ENCODE measurements at regions not wholly inside any gene's neighbourhood (a gene's known extent, or its start where the extent isn't known, plus 50 kb on each side); places are given as distances from the start of the nearest gene placed in this dataset.

DNA sequence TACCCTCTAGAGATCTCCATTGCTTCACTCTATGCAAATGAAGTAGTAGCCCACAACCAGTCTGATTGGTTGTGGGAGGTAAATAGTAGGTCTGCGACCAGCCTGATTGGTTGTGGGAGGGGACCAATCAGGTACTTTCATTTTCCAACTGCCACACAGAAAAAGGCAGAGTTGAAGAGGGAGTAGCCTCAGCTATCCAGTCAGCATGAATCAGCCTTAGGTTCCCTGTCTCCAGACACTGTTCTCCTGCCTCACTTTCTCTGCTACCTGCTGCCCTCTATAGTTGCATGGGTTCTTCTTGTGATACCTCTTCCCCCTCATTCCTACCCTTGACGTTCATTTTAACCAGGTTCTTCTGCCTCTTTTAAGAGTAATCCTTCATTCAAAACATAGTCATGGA, 114.5 kb upstream of the LYZL1 start:
- H3K9me3 ChIP-seq (ENCODE audit: low read depth) = peaks cover 3% of the 10 kb centered on the region
- DNase-seq (ENCODE audit: low spot score) = no peak
- H3F3A ChIP-seq (ENCODE audit: low read depth) = no peaks in the 10 kb centered on the region
- H3K4me2 ChIP-seq = no peak overlapping the region
- TF ChIP-seq EZH2 (IDR thresholded peaks at IDR 0.05) (no peak), EZH2phosphoT487 (IDR thresholded peaks at IDR 0.05) (no peak)
- TF ChIP-seq, protein P1, sequence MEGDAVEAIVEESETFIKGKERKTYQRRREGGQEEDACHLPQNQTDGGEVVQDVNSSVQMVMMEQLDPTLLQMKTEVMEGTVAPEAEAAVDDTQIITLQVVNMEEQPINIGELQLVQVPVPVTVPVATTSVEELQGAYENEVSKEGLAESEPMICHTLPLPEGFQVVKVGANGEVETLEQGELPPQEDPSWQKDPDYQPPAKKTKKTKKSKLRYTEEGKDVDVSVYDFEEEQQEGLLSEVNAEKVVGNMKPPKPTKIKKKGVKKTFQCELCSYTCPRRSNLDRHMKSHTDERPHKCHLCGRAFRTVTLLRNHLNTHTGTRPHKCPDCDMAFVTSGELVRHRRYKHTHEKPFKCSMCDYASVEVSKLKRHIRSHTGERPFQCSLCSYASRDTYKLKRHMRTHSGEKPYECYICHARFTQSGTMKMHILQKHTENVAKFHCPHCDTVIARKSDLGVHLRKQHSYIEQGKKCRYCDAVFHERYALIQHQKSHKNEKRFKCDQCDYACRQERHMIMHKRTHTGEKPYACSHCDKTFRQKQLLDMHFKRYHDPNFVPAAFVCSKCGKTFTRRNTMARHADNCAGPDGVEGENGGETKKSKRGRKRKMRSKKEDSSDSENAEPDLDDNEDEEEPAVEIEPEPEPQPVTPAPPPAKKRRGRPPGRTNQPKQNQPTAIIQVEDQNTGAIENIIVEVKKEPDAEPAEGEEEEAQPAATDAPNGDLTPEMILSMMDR (IDR thresholded peaks at IDR 0.05) = no peak
- no peak overlapping the region for H2AFZ ChIP-seq (replicated peaks)
- no peaks in the 10 kb centered on the region for H4K20me1 ChIP-seq (ENCODE audit: low read depth)
- Mint-ChIP-seq H3K27me3 (ENCODE audit: insufficient read depth, low read depth) (peaks cover 3% of the 10 kb centered on the region), H3K9me3 (peaks cover 9% of the 10 kb centered on the region), H3K36me3 (no peaks in the 10 kb centered on the region), H3K4me1 (peaks cover 2% of the 10 kb centered on the region), H3K27ac (no peak overlapping the region), H3K4me3 (no peak overlapping the region)
- no peaks in the 10 kb centered on the region for H3K27me3 ChIP-seq
- no peak overlapping the region for H3K4me3 ChIP-seq
- no peak overlapping the region for H3K27ac ChIP-seq
- H3K36me3 ChIP-seq = no peaks in the 10 kb centered on the region
- no peaks in the 10 kb centered on the region for H3K79me2 ChIP-seq (ENCODE audit: low read depth)
- H3K9ac ChIP-seq = no peak overlapping the region
- H3K4me1 ChIP-seq = no peaks in the 10 kb centered on the region

DNA sequence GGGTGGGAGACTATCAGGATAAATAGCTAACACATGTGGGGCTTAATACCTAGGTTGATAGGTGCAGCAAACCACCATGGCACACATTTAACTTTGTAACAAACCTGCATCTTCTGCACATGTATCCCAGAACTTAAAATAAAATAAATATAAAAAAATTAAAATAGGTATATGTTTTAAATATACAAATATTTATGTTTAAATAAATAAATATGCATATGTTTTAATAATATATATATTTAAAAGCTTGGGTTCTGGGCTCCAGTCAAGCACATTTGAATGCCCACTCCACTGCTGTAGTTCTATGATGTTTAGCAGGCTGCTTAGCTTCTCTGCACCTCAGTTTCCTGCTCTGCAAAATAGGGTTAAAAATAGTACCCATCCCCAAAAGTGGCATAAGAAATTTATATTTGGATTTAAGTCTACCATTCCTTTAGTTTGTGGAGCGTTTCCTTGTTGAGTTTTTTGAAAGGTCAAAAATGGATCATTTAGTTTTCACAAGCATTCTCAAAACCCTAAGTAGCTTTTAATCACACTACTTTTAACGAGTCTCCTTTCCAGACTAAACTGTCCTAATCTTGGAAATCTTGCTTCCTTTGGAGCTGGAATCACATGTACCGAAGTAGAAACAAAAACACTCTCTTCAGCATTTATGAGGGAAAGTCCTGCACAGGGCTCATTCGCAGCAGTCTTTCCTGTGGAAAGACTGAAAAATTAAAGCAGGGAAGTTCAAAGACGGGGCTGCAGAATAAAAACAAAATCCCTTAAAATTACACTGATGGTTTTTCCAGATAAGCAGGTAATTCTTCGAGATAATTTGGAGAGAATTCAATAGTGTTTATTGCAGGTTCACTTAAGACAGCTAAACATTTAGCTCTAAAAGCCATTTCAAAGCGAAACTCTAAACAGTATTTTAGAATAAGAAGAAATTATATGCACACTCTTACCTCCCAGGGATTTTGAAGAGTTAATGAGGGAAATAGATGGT, 111.7 kb upstream of the LYZL1 start:
- Histone ChIP-seq H2AFZ (replicated peaks) (no peak overlapping the region), H3K4me2 (no peak overlapping the region), H3K9ac (no peak overlapping the region), H3F3A (ENCODE audit: low read depth) (no peaks in the 10 kb centered on the region), H3K36me3 (no peaks in the 10 kb centered on the region), H3K9me3 (ENCODE audit: low read depth) (no peaks in the 10 kb centered on the region), H3K4me3 (no peak overlapping the region), H3K27me3 (no peaks in the 10 kb centered on the region), H4K20me1 (ENCODE audit: low read depth) (no peaks in the 10 kb centered on the region), H3K27ac (no peak overlapping the region), H3K4me1 (no peaks in the 10 kb centered on the region), H3K79me2 (ENCODE audit: low read depth) (no peaks in the 10 kb centered on the region)
- Mint-ChIP-seq H3K9me3 (peaks cover 4% of the 10 kb centered on the region), H3K4me1 (peaks cover 2% of the 10 kb centered on the region), H3K27me3 (ENCODE audit: insufficient read depth, low read depth) (no peaks in the 10 kb centered on the region), H3K36me3 (no peaks in the 10 kb centered on the region), H3K27ac (no peak overlapping the region), H3K4me3 (no peak overlapping the region)
- DNase-seq (ENCODE audit: low spot score) = no peak
- no peak for TF ChIP-seq EZH2phosphoT487 (IDR thresholded peaks at IDR 0.05)
- TF ChIP-seq EZH2 (IDR thresholded peaks at IDR 0.05) = no peak
- TF ChIP-seq, protein P1 (IDR thresholded peaks at IDR 0.05) = no peak

DNA sequence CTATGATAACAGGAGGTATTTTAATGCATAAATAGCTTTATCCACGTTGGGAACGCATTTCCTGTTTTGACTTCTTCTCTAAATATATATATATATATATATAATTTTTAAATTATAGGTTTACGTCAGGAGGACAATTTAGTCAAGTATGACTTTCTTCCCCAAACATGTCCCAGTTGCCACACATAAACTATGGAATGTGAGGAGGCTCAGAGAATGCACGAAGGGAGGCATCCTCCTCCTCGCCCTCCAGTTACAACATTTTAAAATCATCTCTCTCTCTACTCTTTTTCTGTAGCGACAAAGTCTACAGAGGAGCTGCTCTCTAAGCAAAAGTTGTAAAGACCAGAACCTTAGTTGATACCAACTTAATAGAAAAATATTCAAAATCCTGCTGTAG, 106.9 kb upstream of the LYZL1 start:
- Mint-ChIP-seq H3K4me1 (peaks cover 4% of the 10 kb centered on the region), H3K27ac (no peak overlapping the region), H3K9me3 (peaks cover 2% of the 10 kb centered on the region), H3K27me3 (ENCODE audit: insufficient read depth, low read depth) (no peaks in the 10 kb centered on the region), H3K4me3 (no peak overlapping the region), H3K36me3 (no peaks in the 10 kb centered on the region)
- Histone ChIP-seq H3K4me1 (no peaks in the 10 kb centered on the region), H3K27me3 (no peaks in the 10 kb centered on the region), H3K9me3 (ENCODE audit: low read depth) (no peaks in the 10 kb centered on the region), H2AFZ (replicated peaks) (no peak overlapping the region), H3K4me3 (no peak overlapping the region), H3K27ac (no peak overlapping the region), H3K36me3 (no peaks in the 10 kb centered on the region), H3K79me2 (ENCODE audit: low read depth) (no peaks in the 10 kb centered on the region), H3K9ac (no peak overlapping the region), H3K4me2 (no peak overlapping the region), H3F3A (ENCODE audit: low read depth) (no peaks in the 10 kb centered on the region), H4K20me1 (ENCODE audit: low read depth) (no peaks in the 10 kb centered on the region)
- DNase-seq (ENCODE audit: low spot score) = no peak
- TF ChIP-seq EZH2phosphoT487 (IDR thresholded peaks at IDR 0.05) (no peak), EZH2 (IDR thresholded peaks at IDR 0.05) (no peak)
- TF ChIP-seq, protein P1 (IDR thresholded peaks at IDR 0.05) = no peak

Data from neural progenitor cell (in vitro differentiated cells).